ENCODE measurements at regions not wholly inside any gene's neighbourhood (a gene's known extent, or its start where the extent isn't known, plus 50 kb on each side); places are given as distances from the start of the nearest gene placed in this dataset.

- DNase-seq (ENCODE audit: low read depth in 2 of 2), result no peak
Observed at GRCh38 chr16:11440657-11441012, 95.4 kb downstream of the RMI2 start.

GRCh38 chr16:11445486-11445885 lies 100.2 kb downstream of the RMI2 start:
- no peak for DNase-seq (ENCODE audit: low read depth in 2 of 2)

- no peak for DNase-seq (ENCODE audit: low read depth in 2 of 2)
Observed at GRCh38 chr16:11446566-11447119, 101.4 kb downstream of the RMI2 start.

- DNase-seq (ENCODE audit: low read depth in 2 of 2), result no peak
Observed at GRCh38 chr16:11447272-11447671, 102.0 kb downstream of the RMI2 start.

- no peak for DNase-seq (ENCODE audit: low read depth in 2 of 2)
Observed at GRCh38 chr16:11447836-11448235, 102.6 kb downstream of the RMI2 start.

- no peak for DNase-seq (ENCODE audit: low read depth in 2 of 2)
Observed at GRCh38 chr16:11448796-11449416, 103.6 kb downstream of the RMI2 start.

GRCh38 chr16:11449716-11450115 lies 104.5 kb downstream of the RMI2 start:
- DNase-seq (ENCODE audit: low read depth in 2 of 2), result no peak

GRCh38 chr16:11450136-11450535 lies 104.9 kb downstream of the RMI2 start:
- DNase-seq (ENCODE audit: low read depth in 2 of 2), result no peak

- DNase-seq (ENCODE audit: low read depth in 2 of 2), result no peak
Observed at GRCh38 chr16:11452298-11452697, 107.0 kb downstream of the RMI2 start.

GRCh38 chr16:11452746-11453389 lies 107.6 kb downstream of the RMI2 start:
- no peak for DNase-seq (ENCODE audit: low read depth in 2 of 2)

GRCh38 chr16:11456741-11457140 lies 111.5 kb downstream of the RMI2 start:
- DNase-seq (ENCODE audit: low read depth in 2 of 2), result no peak

GRCh38 chr16:11459722-11460121 lies 114.5 kb downstream of the RMI2 start:
- no peak for DNase-seq (ENCODE audit: low read depth in 2 of 2)

GRCh38 chr16:11460820-11461594 lies 115.7 kb downstream of the RMI2 start:
- DNase-seq (ENCODE audit: low read depth in 2 of 2), result no peak

GRCh38 chr16:11461595-11461990 lies 116.3 kb downstream of the RMI2 start:
- DNase-seq (ENCODE audit: low read depth in 2 of 2), result no peak

- no peak for DNase-seq (ENCODE audit: low read depth in 2 of 2)
Observed at GRCh38 chr16:11462036-11462435, 116.8 kb downstream of the RMI2 start.

- DNase-seq (ENCODE audit: low read depth in 2 of 2), result no peak
Observed at GRCh38 chr16:11462861-11463260, 117.6 kb downstream of the RMI2 start.

GRCh38 chr16:11464241-11464640 lies 119.0 kb downstream of the RMI2 start:
- DNase-seq (ENCODE audit: low read depth in 2 of 2), result no peak

GRCh38 chr16:11465675-11466074 lies 120.4 kb downstream of the RMI2 start:
- DNase-seq (ENCODE audit: low read depth in 2 of 2), result no peak

- DNase-seq (ENCODE audit: low read depth in 2 of 2), result no peak
Observed at GRCh38 chr16:11470676-11471415, 115.9 kb downstream of the LITAF start.

- DNase-seq (ENCODE audit: low read depth in 2 of 2), result no peak
Observed at GRCh38 chr16:11471548-11471947, 115.2 kb downstream of the LITAF start.

- DNase-seq (ENCODE audit: low read depth in 2 of 2), result no peak
Observed at GRCh38 chr16:11472410-11472809, 114.3 kb downstream of the LITAF start.

GRCh38 chr16:11472851-11473250 lies 113.9 kb downstream of the LITAF start:
- DNase-seq (ENCODE audit: low read depth in 2 of 2), result no peak
